GM12872 (cell line): ENCODE measurements at regions not wholly inside any gene's neighbourhood (a gene's known extent, or its start where the extent isn't known, plus 50 kb on each side); places are given as distances from the start of the nearest gene placed in this dataset.

Experiments
- CTCF ChIP-seq: IDR thresholded peaks from 3 replicates; pipeline ENCODE4 v1.5.1; 2011; ENCODE audit warnings: low read depth, mild to moderate bottlenecking, low read length, moderate library complexity; ENCODE audit not compliant: insufficient read depth

GRCh38 chr12:42885677-42886076, 296.1 kb upstream of the PRICKLE1 start:
- no peak for TF ChIP-seq CTCF

GRCh38 chr12:42884116-42884515, 294.6 kb upstream of the PRICKLE1 start:
- TF ChIP-seq CTCF, result no peak

- no peak for TF ChIP-seq CTCF
Observed at GRCh38 chr12:42873401-42873800, 283.9 kb upstream of the PRICKLE1 start.

- no peak for TF ChIP-seq CTCF
Observed at GRCh38 chr12:42871816-42872215, 282.3 kb upstream of the PRICKLE1 start.

GRCh38 chr12:42868291-42868690, 278.7 kb upstream of the PRICKLE1 start:
- TF ChIP-seq CTCF, result no peak

GRCh38 chr12:42865282-42865681, 275.7 kb upstream of the PRICKLE1 start:
- TF ChIP-seq CTCF, result no peak

- TF ChIP-seq CTCF, result no peak
Observed at GRCh38 chr12:42862055-42862454, 272.5 kb upstream of the PRICKLE1 start.

- TF ChIP-seq CTCF, result no peak
Observed at GRCh38 chr12:42859612-42860011, 270.1 kb upstream of the PRICKLE1 start.
